ENCODE measurements at regions not wholly inside any gene's neighbourhood (a gene's known extent, or its start where the extent isn't known, plus 50 kb on each side); places are given as distances from the start of the nearest gene placed in this dataset.

GRCh38 chr1:5404412-5405203, 587.6 kb downstream of the NPHP4 start:
- no peak for DNase-seq

GRCh38 chr1:5403935-5404334, 588.3 kb downstream of the NPHP4 start:
- DNase-seq: no peak

GRCh38 chr1:5402618-5403017, 589.6 kb downstream of the NPHP4 start:
- DNase-seq: no peak

GRCh38 chr1:5399771-5400170, 592.5 kb downstream of the NPHP4 start:
- DNase-seq: no peak

- no peak for DNase-seq
These were observed 595.6 kb downstream of the NPHP4 start for GRCh38 chr1:5396593-5396992.

- DNase-seq: peak; percentile 9 to 32
These were observed 598.1 kb downstream of the NPHP4 start for GRCh38 chr1:5394111-5394510.

- DNase-seq: peak; percentile 5 to 10
These were observed 598.6 kb downstream of the NPHP4 start for GRCh38 chr1:5393603-5394002.

GRCh38 chr1:5393146-5393545, 599.1 kb downstream of the NPHP4 start:
- DNase-seq: no peak

- DNase-seq: no peak
These were observed 600.5 kb downstream of the NPHP4 start for GRCh38 chr1:5391725-5392124.

GRCh38 chr1:5390504-5390903, 601.7 kb downstream of the NPHP4 start:
- no peak for DNase-seq

GRCh38 chr1:5389101-5389885, 602.9 kb downstream of the NPHP4 start:
- DNase-seq: no peak

GRCh38 chr1:5388622-5389021, 603.6 kb downstream of the NPHP4 start:
- no peak for DNase-seq

GRCh38 chr1:5386371-5386770, 605.9 kb downstream of the NPHP4 start:
- no peak for DNase-seq

GRCh38 chr1:5385956-5386355, 606.3 kb downstream of the NPHP4 start:
- no peak for DNase-seq

GRCh38 chr1:5385096-5385799, 607.0 kb downstream of the NPHP4 start:
- DNase-seq: no peak

- no peak for DNase-seq
These were observed 610.7 kb downstream of the NPHP4 start for GRCh38 chr1:5381491-5381890.

GRCh38 chr1:5379176-5379759, 613.0 kb downstream of the NPHP4 start:
- no peak for DNase-seq

- no peak for DNase-seq
These were observed 615.5 kb downstream of the NPHP4 start for GRCh38 chr1:5376538-5377247.

GRCh38 chr1:5375481-5375880, 616.7 kb downstream of the NPHP4 start:
- DNase-seq: no peak

GRCh38 chr1:5374192-5374591, 618.0 kb downstream of the NPHP4 start:
- peak; percentile 60 to 63 for DNase-seq

- peak; percentile 35 to 45 for DNase-seq
These were observed 618.9 kb downstream of the NPHP4 start for GRCh38 chr1:5373281-5373680.

GRCh38 chr1:5371270-5371669, 621.0 kb downstream of the NPHP4 start:
- no peak for DNase-seq

GRCh38 chr1:5370311-5370710, 621.9 kb downstream of the NPHP4 start:
- no peak for DNase-seq

Measured in SHP77 (cell line).